ENCODE measurements at regions not wholly inside any gene's neighbourhood (a gene's known extent, or its start where the extent isn't known, plus 50 kb on each side); places are given as distances from the start of the nearest gene placed in this dataset.

GRCh38 chr12:28824193-28824846 is 324.8 kb upstream of the FAR2 start:
- no peaks in the 10 kb centered on the region for H3K9me3 Mint-ChIP-seq (ENCODE audit: unreplicated experiment)
- H3K27me3 ChIP-seq (replicated peaks; ENCODE audit: control insufficient read depth, insufficient read depth, low read length): no peaks in the 10 kb centered on the region
- intact Hi-C loops (cut with micrococcal nuclease; ENCODE audit: unreplicated experiment): no loop called here
- TF ChIP-seq, protein P1, sequence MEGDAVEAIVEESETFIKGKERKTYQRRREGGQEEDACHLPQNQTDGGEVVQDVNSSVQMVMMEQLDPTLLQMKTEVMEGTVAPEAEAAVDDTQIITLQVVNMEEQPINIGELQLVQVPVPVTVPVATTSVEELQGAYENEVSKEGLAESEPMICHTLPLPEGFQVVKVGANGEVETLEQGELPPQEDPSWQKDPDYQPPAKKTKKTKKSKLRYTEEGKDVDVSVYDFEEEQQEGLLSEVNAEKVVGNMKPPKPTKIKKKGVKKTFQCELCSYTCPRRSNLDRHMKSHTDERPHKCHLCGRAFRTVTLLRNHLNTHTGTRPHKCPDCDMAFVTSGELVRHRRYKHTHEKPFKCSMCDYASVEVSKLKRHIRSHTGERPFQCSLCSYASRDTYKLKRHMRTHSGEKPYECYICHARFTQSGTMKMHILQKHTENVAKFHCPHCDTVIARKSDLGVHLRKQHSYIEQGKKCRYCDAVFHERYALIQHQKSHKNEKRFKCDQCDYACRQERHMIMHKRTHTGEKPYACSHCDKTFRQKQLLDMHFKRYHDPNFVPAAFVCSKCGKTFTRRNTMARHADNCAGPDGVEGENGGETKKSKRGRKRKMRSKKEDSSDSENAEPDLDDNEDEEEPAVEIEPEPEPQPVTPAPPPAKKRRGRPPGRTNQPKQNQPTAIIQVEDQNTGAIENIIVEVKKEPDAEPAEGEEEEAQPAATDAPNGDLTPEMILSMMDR (IDR thresholded peaks at IDR 0.05; ENCODE audit: insufficient read depth in 1 of 2, low read depth in 1 of 2, low read length in 1 of 2, severe bottlenecking in 1 of 2, unreplicated experiment in 1 of 2): no peak
- H3K4me3 ChIP-seq (ENCODE audit: low read depth, low read length): no peak overlapping the region
- H3K9me3 ChIP-seq: peaks cover 4% of the 10 kb centered on the region
- no peak overlapping the region for H3K4me3 Mint-ChIP-seq (ENCODE audit: unreplicated experiment)
- CTCF ChIA-PET: no interaction called here
- no TSS peak for BruUV-seq (replicated peaks)
- H3K27me3 Mint-ChIP-seq (ENCODE audit: insufficient read depth, unreplicated experiment): peaks cover 6% of the 10 kb centered on the region
- POLR2A ChIA-PET: interaction anchor here (0.5 kb wide), 1 partner anchor 34 kb away, joined by 9 read pairs; no protein-coding TSS in a partner anchor
- H3K4me1 Mint-ChIP-seq (ENCODE audit: low read depth, unreplicated experiment): peaks cover 9% of the 10 kb centered on the region
- no peak for DNase-seq
- H3K4me1 ChIP-seq: 0 out of 2 replicates have a peak, but pooled peaks cover 5% of the 10 kb centered on the region
- H3K36me3 ChIP-seq (ENCODE audit: control insufficient read depth, insufficient read depth, low read length): no peaks in the 10 kb centered on the region
- H3K27ac Mint-ChIP-seq (ENCODE audit: unreplicated experiment): no peak overlapping the region
- no peaks in the 10 kb centered on the region for H3K36me3 Mint-ChIP-seq (ENCODE audit: insufficient read depth, unreplicated experiment)

DNA sequence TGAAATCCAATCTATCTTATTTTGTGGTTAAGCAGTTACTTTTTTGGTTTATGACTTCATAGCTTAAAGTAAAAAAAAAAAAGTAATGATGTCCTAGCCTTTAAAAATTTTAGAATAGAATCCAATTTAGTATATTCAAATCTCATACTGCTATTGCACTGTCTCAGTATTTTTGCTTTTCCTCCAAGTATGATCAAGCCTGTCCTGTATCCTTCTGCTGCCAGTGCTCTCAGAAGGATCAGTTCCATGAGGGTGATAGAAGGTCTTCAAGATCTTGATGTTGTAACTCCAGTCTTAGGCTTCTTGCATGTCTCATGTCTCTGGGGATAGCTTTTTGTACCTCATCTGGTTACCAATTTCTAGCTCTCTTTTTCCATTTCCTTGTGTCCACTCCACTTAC is 324.2 kb upstream of the FAR2 start:
- no peak for DNase-seq
- ChIA-PET POLR2A (no interaction called here), CTCF (no interaction called here)
- Mint-ChIP-seq H3K4me1 (ENCODE audit: low read depth, unreplicated experiment) (peaks cover 9% of the 10 kb centered on the region), H3K9me3 (ENCODE audit: unreplicated experiment) (no peaks in the 10 kb centered on the region), H3K4me3 (ENCODE audit: unreplicated experiment) (no peak overlapping the region), H3K36me3 (ENCODE audit: insufficient read depth, unreplicated experiment) (no peaks in the 10 kb centered on the region), H3K27ac (ENCODE audit: unreplicated experiment) (no peak overlapping the region), H3K27me3 (ENCODE audit: insufficient read depth, unreplicated experiment) (peaks cover 6% of the 10 kb centered on the region)
- Histone ChIP-seq H3K9me3 (no peaks in the 10 kb centered on the region; the same call in none of the 2 replicates), H3K4me1 (0 out of 2 replicates have a peak, but pooled peaks cover 5% of the 10 kb centered on the region), H3K36me3 (ENCODE audit: control insufficient read depth, insufficient read depth, low read length) (no peaks in the 10 kb centered on the region), H3K4me3 (ENCODE audit: low read depth, low read length) (no peak overlapping the region), H3K27me3 (replicated peaks; ENCODE audit: control insufficient read depth, insufficient read depth, low read length) (no peaks in the 10 kb centered on the region)
- no TSS peak for BruUV-seq (replicated peaks)
- intact Hi-C loops (cut with micrococcal nuclease; ENCODE audit: unreplicated experiment): no loop called here
- TF ChIP-seq, protein P1 (IDR thresholded peaks at IDR 0.05; ENCODE audit: insufficient read depth in 1 of 2, low read depth in 1 of 2, low read length in 1 of 2, severe bottlenecking in 1 of 2, unreplicated experiment in 1 of 2): no peak

DNA sequence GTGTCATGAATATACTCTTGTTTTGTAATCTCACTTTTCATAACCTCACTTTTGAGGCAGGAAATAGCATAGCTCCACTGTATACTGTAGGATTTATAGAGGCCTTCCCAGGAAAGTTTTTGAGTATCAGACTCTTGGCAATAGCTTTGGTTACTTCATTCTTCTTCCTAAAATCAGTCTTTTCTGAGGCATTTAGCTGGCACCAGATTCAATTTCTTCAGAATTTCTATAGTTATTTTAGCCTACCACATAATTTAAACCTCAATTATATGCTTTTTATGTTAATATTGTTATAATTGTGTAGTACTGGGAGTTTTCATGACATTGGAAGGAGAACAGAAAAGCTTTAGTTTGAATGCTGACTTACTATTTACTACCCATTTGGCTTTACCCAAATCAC is 322.3 kb upstream of the FAR2 start:
- DNase-seq: no peak
- H3K36me3 ChIP-seq (ENCODE audit: control insufficient read depth, insufficient read depth, low read length): no peaks in the 10 kb centered on the region
- H3K4me3 Mint-ChIP-seq (ENCODE audit: unreplicated experiment): no peak overlapping the region
- no TSS peak for BruUV-seq (replicated peaks)
- H3K9me3 ChIP-seq: no peaks in the 10 kb centered on the region; the same call in 1 of the 2 replicates
- intact Hi-C loops (cut with micrococcal nuclease; ENCODE audit: unreplicated experiment): no loop called here
- no peak overlapping the region for H3K27ac Mint-ChIP-seq (ENCODE audit: unreplicated experiment)
- CTCF ChIA-PET: no interaction called here
- H3K27me3 ChIP-seq (replicated peaks; ENCODE audit: control insufficient read depth, insufficient read depth, low read length): no peaks in the 10 kb centered on the region
- no peaks in the 10 kb centered on the region for H3K9me3 Mint-ChIP-seq (ENCODE audit: unreplicated experiment)
- H3K27me3 Mint-ChIP-seq (ENCODE audit: insufficient read depth, unreplicated experiment): peaks cover 6% of the 10 kb centered on the region
- POLR2A ChIA-PET: no interaction called here
- 0 out of 2 replicates have a peak, but pooled peaks cover 5% of the 10 kb centered on the region for H3K4me1 ChIP-seq
- no peaks in the 10 kb centered on the region for H3K36me3 Mint-ChIP-seq (ENCODE audit: insufficient read depth, unreplicated experiment)
- no peak overlapping the region for H3K4me3 ChIP-seq (ENCODE audit: low read depth, low read length)
- TF ChIP-seq, protein P1 (IDR thresholded peaks at IDR 0.05; ENCODE audit: insufficient read depth in 1 of 2, low read depth in 1 of 2, low read length in 1 of 2, severe bottlenecking in 1 of 2, unreplicated experiment in 1 of 2): no peak
- peaks cover 9% of the 10 kb centered on the region for H3K4me1 Mint-ChIP-seq (ENCODE audit: low read depth, unreplicated experiment)
